ENCODE measurements at regions not wholly inside any gene's neighbourhood (a gene's known extent, or its start where the extent isn't known, plus 50 kb on each side); places are given as distances from the start of the nearest gene placed in this dataset.

- TF ChIP-seq EZH2phosphoT487 (IDR thresholded peaks at IDR 0.05; ENCODE audit: borderline replicate concordance, low read depth, low read length): no peak
- TF ChIP-seq, protein P1, sequence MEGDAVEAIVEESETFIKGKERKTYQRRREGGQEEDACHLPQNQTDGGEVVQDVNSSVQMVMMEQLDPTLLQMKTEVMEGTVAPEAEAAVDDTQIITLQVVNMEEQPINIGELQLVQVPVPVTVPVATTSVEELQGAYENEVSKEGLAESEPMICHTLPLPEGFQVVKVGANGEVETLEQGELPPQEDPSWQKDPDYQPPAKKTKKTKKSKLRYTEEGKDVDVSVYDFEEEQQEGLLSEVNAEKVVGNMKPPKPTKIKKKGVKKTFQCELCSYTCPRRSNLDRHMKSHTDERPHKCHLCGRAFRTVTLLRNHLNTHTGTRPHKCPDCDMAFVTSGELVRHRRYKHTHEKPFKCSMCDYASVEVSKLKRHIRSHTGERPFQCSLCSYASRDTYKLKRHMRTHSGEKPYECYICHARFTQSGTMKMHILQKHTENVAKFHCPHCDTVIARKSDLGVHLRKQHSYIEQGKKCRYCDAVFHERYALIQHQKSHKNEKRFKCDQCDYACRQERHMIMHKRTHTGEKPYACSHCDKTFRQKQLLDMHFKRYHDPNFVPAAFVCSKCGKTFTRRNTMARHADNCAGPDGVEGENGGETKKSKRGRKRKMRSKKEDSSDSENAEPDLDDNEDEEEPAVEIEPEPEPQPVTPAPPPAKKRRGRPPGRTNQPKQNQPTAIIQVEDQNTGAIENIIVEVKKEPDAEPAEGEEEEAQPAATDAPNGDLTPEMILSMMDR (conservative IDR thresholded peaks at IDR 0.05; ENCODE audit: low read length): no peak
- Histone ChIP-seq H3K9me3 (ENCODE audit: low read length) (no peaks in the 10 kb centered on the region), H3K4me1 (ENCODE audit: insufficient read depth, low read length, poor library complexity, severe bottlenecking) (peaks cover 17% of the 10 kb centered on the region), H3K4me3 (ENCODE audit: low read depth, low read length, poor library complexity, severe bottlenecking) (no peak overlapping the region), H3K4me2 (ENCODE audit: low read length) (no peak overlapping the region), H3K27ac (ENCODE audit: low read depth, low read length, poor library complexity, severe bottlenecking) (no peak overlapping the region), H3K36me3 (ENCODE audit: insufficient read depth, low read length) (no peaks in the 10 kb centered on the region), H3K79me2 (ENCODE audit: insufficient read depth, low read depth, low read length) (no peaks in the 10 kb centered on the region), H3K9me2 (ENCODE audit: insufficient read depth, low read length) (no peaks in the 10 kb centered on the region), H4K20me1 (ENCODE audit: insufficient read depth, low read length) (no peaks in the 10 kb centered on the region), H2AFZ (ENCODE audit: low read length) (no peak overlapping the region)
- intact Hi-C loops (cut with micrococcal nuclease; ENCODE audit: unreplicated experiment): no loop called here
- POLR2A ChIA-PET: interaction anchor here (0.5 kb wide), 1 partner anchor 1740 kb away, joined by 3 read pairs; no protein-coding TSS in a partner anchor
- CTCF ChIA-PET (ENCODE audit: unreplicated experiment): interaction anchor here (0.5 to 0.6 kb wide), 2 partner anchors 139 to 419 kb away, joined by 3 to 4 read pairs; no protein-coding TSS in a partner anchor
- DNase-seq (ENCODE audit: low spot score): no peak
- BruUV-seq (replicated peaks): no TSS peak
Measured at GRCh38 chr2:60657673-60658072, 98.4 kb upstream of the PAPOLG start.

DNA sequence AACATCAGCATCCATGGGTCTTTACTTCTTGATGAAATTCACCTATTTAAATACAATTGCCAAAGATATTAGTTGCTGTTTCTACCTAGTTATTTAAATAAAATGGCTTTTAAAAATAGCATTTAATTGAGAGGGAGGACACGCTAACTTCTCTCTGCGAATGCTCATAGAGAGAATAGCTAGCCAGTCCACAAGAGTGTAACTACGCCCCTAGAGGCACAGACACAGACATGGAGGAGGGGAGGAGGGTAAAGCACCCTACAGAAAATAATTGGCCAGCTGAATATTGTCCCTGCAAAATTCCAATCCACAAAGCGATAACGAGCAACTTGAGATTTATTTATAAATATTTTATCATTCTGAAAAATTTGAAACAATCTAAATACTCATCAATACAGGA, 97.0 kb upstream of the PAPOLG start:
- BruUV-seq (replicated peaks): no TSS peak
- no peak for TF ChIP-seq EZH2phosphoT487 (IDR thresholded peaks at IDR 0.05; ENCODE audit: borderline replicate concordance, low read depth, low read length)
- TF ChIP-seq, protein P1 (conservative IDR thresholded peaks at IDR 0.05; ENCODE audit: low read length): peak; percentile 63
- Histone ChIP-seq H3K4me1 (ENCODE audit: insufficient read depth, low read length, poor library complexity, severe bottlenecking) (peaks cover 17% of the 10 kb centered on the region), H4K20me1 (ENCODE audit: insufficient read depth, low read length) (no peaks in the 10 kb centered on the region), H3K4me2 (ENCODE audit: low read length) (no peak overlapping the region), H3K36me3 (ENCODE audit: insufficient read depth, low read length) (no peaks in the 10 kb centered on the region; the same call in 1 of the 2 replicates), H2AFZ (ENCODE audit: low read length) (no peak overlapping the region), H3K27ac (ENCODE audit: low read depth, low read length, poor library complexity, severe bottlenecking) (no peak overlapping the region), H3K79me2 (ENCODE audit: insufficient read depth, low read depth, low read length) (no peaks in the 10 kb centered on the region), H3K4me3 (ENCODE audit: low read depth, low read length, poor library complexity, severe bottlenecking) (no peak overlapping the region), H3K9me2 (ENCODE audit: insufficient read depth, low read length) (no peaks in the 10 kb centered on the region), H3K9me3 (ENCODE audit: low read length) (peaks cover 12% of the 10 kb centered on the region; the same call in 1 of the 2 replicates)
- intact Hi-C loops (cut with micrococcal nuclease; ENCODE audit: unreplicated experiment): no loop called here
- no peak for DNase-seq (ENCODE audit: low spot score)
- ChIA-PET POLR2A (no interaction called here), CTCF (ENCODE audit: unreplicated experiment) (no interaction called here)

GRCh38 chr2:60661073-60661738, 94.9 kb upstream of the PAPOLG start:
- TF ChIP-seq EZH2phosphoT487 (IDR thresholded peaks at IDR 0.05; ENCODE audit: borderline replicate concordance, low read depth, low read length): no peak
- TF ChIP-seq, protein P1 (conservative IDR thresholded peaks at IDR 0.05; ENCODE audit: low read length): no peak
- Histone ChIP-seq H2AFZ (ENCODE audit: low read length) (peak overlapping the region; percentile 43; the same call in 1 of the 2 replicates), H3K27ac (ENCODE audit: low read depth, low read length, poor library complexity, severe bottlenecking) (peak overlapping the region; percentile 7), H3K4me2 (ENCODE audit: low read length) (peak overlapping the region; percentile 56), H3K9me3 (ENCODE audit: low read length) (peaks cover 12% of the 10 kb centered on the region; the same call in 1 of the 2 replicates), H3K4me1 (ENCODE audit: insufficient read depth, low read length, poor library complexity, severe bottlenecking) (peaks cover 17% of the 10 kb centered on the region), H3K9me2 (ENCODE audit: insufficient read depth, low read length) (no peaks in the 10 kb centered on the region), H3K36me3 (ENCODE audit: insufficient read depth, low read length) (no peaks in the 10 kb centered on the region; the same call in 1 of the 2 replicates), H4K20me1 (ENCODE audit: insufficient read depth, low read length) (no peaks in the 10 kb centered on the region), H3K4me3 (ENCODE audit: low read depth, low read length, poor library complexity, severe bottlenecking) (peak overlapping the region; percentile 26), H3K79me2 (ENCODE audit: insufficient read depth, low read depth, low read length) (no peaks in the 10 kb centered on the region)
- CTCF ChIA-PET (ENCODE audit: unreplicated experiment): no interaction called here
- DNase-seq (ENCODE audit: low spot score): peak; percentile 12
- BruUV-seq (replicated peaks): no TSS peak
- POLR2A ChIA-PET: interaction anchor here (1.0 kb wide), 1 partner anchor 25 kb away, joined by 4 read pairs; no protein-coding TSS in a partner anchor
- intact Hi-C loops (cut with micrococcal nuclease; ENCODE audit: unreplicated experiment): no loop called here
